GM23248 (cell line): ENCODE measurements at regions not wholly inside any gene's neighbourhood (a gene's known extent, or its start where the extent isn't known, plus 50 kb on each side); places are given as distances from the start of the nearest gene placed in this dataset.

Source experiments
- EZH2 ChIP-seq: fragments of 200-600 bp; sonication (generic); IDR thresholded peaks from 2 replicates; pipeline ENCODE4 v1.6.1; 2018; ENCODE audit warnings: antibody characterized with exemption, mild to moderate bottlenecking; ENCODE audit not compliant: insufficient read depth, poor library complexity, severe bottlenecking
- EZH2phosphoT487 ChIP-seq: fragments of 200-600 bp; sonication (generic); IDR thresholded peaks from 2 replicates; pipeline ENCODE4 v1.6.1; 2018; ENCODE audit warnings: antibody characterized with exemption, moderate library complexity, mild to moderate bottlenecking, low read depth; ENCODE audit not compliant: insufficient read depth

DNA sequence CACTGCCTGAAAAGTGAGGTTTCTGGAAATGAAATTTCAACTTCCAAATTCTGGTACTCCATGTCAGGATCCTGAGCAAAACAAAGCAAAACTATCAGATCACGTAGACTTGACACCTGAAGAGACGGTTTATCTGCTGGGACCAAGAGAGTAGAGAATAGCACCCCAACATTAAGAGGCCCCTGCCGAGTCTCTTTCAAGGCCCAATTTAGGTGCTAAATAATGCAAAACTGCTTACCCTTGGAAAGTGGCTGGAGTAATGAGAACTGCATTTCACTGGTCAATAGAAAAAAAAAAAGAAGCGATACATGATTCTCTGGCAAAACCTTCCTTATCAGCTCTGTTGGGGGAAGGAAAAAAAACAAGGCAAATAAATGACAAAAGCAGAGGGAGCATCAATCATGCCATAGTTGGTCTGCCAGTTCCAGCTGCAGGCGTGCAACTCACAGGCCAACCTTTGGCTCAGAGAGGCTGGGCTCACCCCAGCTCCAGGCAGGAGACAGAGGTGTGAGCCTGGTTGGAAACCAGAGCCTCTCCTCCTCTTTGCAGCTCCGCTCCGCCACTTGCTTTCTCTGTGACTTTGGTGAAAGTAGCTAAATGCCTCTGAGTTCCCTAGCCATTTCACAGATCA, 595.2 kb downstream of the TOX3 start:
- TF ChIP-seq EZH2 (no peak), EZH2phosphoT487 (no peak)
